ENCODE measurements at regions not wholly inside any gene's neighbourhood (a gene's known extent, or its start where the extent isn't known, plus 50 kb on each side); places are given as distances from the start of the nearest gene placed in this dataset.

GRCh38 chr18:35835833-35836232, 136.6 kb upstream of the RMP24 start (continued):
- TF ChIP-seq ATF2 (IDR thresholded peaks at IDR 0.05; ENCODE audit: low read length), result peak; percentile 74
- TF ChIP-seq GATAD2B (conservative IDR thresholded peaks at IDR 0.05; ENCODE audit: low read depth), result no peak
- no peak for TF ChIP-seq STAT3 (IDR thresholded peaks at IDR 0.05; ENCODE audit: low read depth, low read length)
- TF ChIP-seq WRNIP1 (IDR thresholded peaks at IDR 0.05; ENCODE audit: borderline replicate concordance, low read depth, low read length), result no peak
- no peak for TF ChIP-seq MYB (IDR thresholded peaks at IDR 0.05; ENCODE audit: borderline replicate concordance, low read depth, low read length)
- TF ChIP-seq, protein P1, sequence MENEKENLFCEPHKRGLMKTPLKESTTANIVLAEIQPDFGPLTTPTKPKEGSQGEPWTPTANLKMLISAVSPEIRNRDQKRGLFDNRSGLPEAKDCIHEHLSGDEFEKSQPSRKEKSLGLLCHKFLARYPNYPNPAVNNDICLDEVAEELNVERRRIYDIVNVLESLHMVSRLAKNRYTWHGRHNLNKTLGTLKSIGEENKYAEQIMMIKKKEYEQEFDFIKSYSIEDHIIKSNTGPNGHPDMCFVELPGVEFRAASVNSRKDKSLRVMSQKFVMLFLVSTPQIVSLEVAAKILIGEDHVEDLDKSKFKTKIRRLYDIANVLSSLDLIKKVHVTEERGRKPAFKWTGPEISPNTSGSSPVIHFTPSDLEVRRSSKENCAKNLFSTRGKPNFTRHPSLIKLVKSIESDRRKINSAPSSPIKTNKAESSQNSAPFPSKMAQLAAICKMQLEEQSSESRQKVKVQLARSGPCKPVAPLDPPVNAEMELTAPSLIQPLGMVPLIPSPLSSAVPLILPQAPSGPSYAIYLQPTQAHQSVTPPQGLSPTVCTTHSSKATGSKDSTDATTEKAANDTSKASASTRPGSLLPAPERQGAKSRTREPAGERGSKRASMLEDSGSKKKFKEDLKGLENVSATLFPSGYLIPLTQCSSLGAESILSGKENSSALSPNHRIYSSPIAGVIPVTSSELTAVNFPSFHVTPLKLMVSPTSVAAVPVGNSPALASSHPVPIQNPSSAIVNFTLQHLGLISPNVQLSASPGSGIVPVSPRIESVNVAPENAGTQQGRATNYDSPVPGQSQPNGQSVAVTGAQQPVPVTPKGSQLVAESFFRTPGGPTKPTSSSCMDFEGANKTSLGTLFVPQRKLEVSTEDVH (IDR thresholded peaks at IDR 0.05; ENCODE audit: low read depth, partially characterized antibody), result no peak
- no peak for TF ChIP-seq TCF3 (IDR thresholded peaks at IDR 0.05; ENCODE audit: borderline replicate concordance, insufficient read depth, low read depth, low read length)
- TF ChIP-seq SUZ12 (IDR thresholded peaks at IDR 0.05; ENCODE audit: unreplicated experiment), result no peak
- TF ChIP-seq CBFB (IDR thresholded peaks at IDR 0.05; ENCODE audit: low read depth), result no peak
- TF ChIP-seq CREB1 (IDR thresholded peaks at IDR 0.05; ENCODE audit: low read depth), result peak; percentile 34; the same call in 1 of the 2 replicates
- TF ChIP-seq RBBP5 (conservative IDR thresholded peaks at IDR 0.05), result no peak
- no peak for TF ChIP-seq SUPT20H (IDR thresholded peaks at IDR 0.05; ENCODE audit: borderline replicate concordance, control insufficient read depth, low read depth, low read length)
- peak; percentile 65; the same call in 1 of the 2 replicates for TF ChIP-seq EED (IDR thresholded peaks at IDR 0.05; ENCODE audit: low read depth)
- TF ChIP-seq KDM1A (IDR thresholded peaks at IDR 0.05; ENCODE audit: borderline replicate concordance), result no peak
- TF ChIP-seq NFIC (IDR thresholded peaks at IDR 0.05; ENCODE audit: low read depth, low read length), result peak; percentile 86
- no peak for TF ChIP-seq HDGF (IDR thresholded peaks at IDR 0.05)
- TF ChIP-seq, protein P2, sequence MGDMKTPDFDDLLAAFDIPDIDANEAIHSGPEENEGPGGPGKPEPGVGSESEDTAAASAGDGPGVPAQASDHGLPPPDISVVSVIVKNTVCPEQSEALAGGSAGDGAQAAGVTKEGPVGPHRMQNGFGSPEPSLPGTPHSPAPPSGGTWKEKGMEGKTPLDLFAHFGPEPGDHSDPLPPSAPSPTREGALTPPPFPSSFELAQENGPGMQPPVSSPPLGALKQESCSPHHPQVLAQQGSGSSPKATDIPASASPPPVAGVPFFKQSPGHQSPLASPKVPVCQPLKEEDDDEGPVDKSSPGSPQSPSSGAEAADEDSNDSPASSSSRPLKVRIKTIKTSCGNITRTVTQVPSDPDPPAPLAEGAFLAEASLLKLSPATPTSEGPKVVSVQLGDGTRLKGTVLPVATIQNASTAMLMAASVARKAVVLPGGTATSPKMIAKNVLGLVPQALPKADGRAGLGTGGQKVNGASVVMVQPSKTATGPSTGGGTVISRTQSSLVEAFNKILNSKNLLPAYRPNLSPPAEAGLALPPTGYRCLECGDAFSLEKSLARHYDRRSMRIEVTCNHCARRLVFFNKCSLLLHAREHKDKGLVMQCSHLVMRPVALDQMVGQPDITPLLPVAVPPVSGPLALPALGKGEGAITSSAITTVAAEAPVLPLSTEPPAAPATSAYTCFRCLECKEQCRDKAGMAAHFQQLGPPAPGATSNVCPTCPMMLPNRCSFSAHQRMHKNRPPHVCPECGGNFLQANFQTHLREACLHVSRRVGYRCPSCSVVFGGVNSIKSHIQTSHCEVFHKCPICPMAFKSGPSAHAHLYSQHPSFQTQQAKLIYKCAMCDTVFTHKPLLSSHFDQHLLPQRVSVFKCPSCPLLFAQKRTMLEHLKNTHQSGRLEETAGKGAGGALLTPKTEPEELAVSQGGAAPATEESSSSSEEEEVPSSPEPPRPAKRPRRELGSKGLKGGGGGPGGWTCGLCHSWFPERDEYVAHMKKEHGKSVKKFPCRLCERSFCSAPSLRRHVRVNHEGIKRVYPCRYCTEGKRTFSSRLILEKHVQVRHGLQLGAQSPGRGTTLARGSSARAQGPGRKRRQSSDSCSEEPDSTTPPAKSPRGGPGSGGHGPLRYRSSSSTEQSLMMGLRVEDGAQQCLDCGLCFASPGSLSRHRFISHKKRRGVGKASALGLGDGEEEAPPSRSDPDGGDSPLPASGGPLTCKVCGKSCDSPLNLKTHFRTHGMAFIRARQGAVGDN (IDR thresholded peaks at IDR 0.05), result no peak
- TF ChIP-seq SMARCA5 (IDR thresholded peaks at IDR 0.05), result no peak
- TF ChIP-seq ZNF217 (IDR thresholded peaks at IDR 0.05), result no peak
- no peak for TF ChIP-seq SMAD5 (IDR thresholded peaks at IDR 0.05; ENCODE audit: low read depth)
- TF ChIP-seq ZSCAN29 (IDR thresholded peaks at IDR 0.05), result no peak
- TF ChIP-seq ZBTB4 (CRISPR knock-in tag; IDR thresholded peaks at IDR 0.05), result no peak
- no peak for TF ChIP-seq PAX8 (IDR thresholded peaks at IDR 0.05)
